ENCODE measurements at regions not wholly inside any gene's neighbourhood (a gene's known extent, or its start where the extent isn't known, plus 50 kb on each side); places are given as distances from the start of the nearest gene placed in this dataset.
"Not testable (repeated sequence)": the region's sequence is repeated elsewhere in the genome, so short reads cannot be mapped to it uniquely, and the experiment has no call there.

- DNase-seq (ENCODE audit: low read depth): no peak
Observed at GRCh38 chr2:176573612-176574483, 304.6 kb downstream of the MTX2 start.

GRCh38 chr2:176574484-176575236 lies 305.4 kb downstream of the MTX2 start:
- no peak for DNase-seq (ENCODE audit: low read depth)

- no peak for DNase-seq (ENCODE audit: low read depth)
Observed at GRCh38 chr2:176575237-176575744, 306.0 kb downstream of the MTX2 start.

- no peak for DNase-seq (ENCODE audit: low read depth)
Observed at GRCh38 chr2:176577054-176577453, 307.8 kb downstream of the MTX2 start.

GRCh38 chr2:176578292-176578691 lies 309.1 kb downstream of the MTX2 start:
- not testable (repeated sequence) for DNase-seq (ENCODE audit: low read depth)

- DNase-seq (ENCODE audit: low read depth): no peak
Observed at GRCh38 chr2:176579608-176580007, 310.4 kb downstream of the MTX2 start.

GRCh38 chr2:176581557-176582165 lies 312.4 kb downstream of the MTX2 start:
- no peak for DNase-seq (ENCODE audit: low read depth)

GRCh38 chr2:176582176-176582575 lies 312.9 kb downstream of the MTX2 start:
- DNase-seq (ENCODE audit: low read depth): no peak

GRCh38 chr2:176582990-176583481 lies 313.8 kb downstream of the MTX2 start:
- no peak for DNase-seq (ENCODE audit: low read depth)

- DNase-seq (ENCODE audit: low read depth): no peak
Observed at GRCh38 chr2:176583607-176584006, 314.4 kb downstream of the MTX2 start.

- DNase-seq (ENCODE audit: low read depth): no peak
Observed at GRCh38 chr2:176584333-176584732, 315.1 kb downstream of the MTX2 start.

- DNase-seq (ENCODE audit: low read depth): no peak
Observed at GRCh38 chr2:176585291-176585690, 316.0 kb downstream of the MTX2 start.

GRCh38 chr2:176585791-176586190 lies 316.5 kb downstream of the MTX2 start:
- no peak for DNase-seq (ENCODE audit: low read depth)

GRCh38 chr2:176589287-176589686 lies 320.0 kb downstream of the MTX2 start:
- no peak for DNase-seq (ENCODE audit: low read depth)

- DNase-seq (ENCODE audit: low read depth): no peak
Observed at GRCh38 chr2:176589825-176590440, 320.7 kb downstream of the MTX2 start.

- DNase-seq (ENCODE audit: low read depth): no peak
Observed at GRCh38 chr2:176592216-176592615, 323.0 kb downstream of the MTX2 start.

GRCh38 chr2:176595986-176596385 lies 326.7 kb downstream of the MTX2 start:
- no peak for DNase-seq (ENCODE audit: low read depth)

GRCh38 chr2:176597916-176598315 lies 328.7 kb downstream of the MTX2 start:
- DNase-seq (ENCODE audit: low read depth): no peak

- DNase-seq (ENCODE audit: low read depth): no peak
Observed at GRCh38 chr2:176598351-176598750, 329.1 kb downstream of the MTX2 start.

- DNase-seq (ENCODE audit: low read depth): no peak
Observed at GRCh38 chr2:176599796-176600485, 330.7 kb downstream of the MTX2 start.

- DNase-seq (ENCODE audit: low read depth): no peak
Observed at GRCh38 chr2:176601066-176601465, 331.8 kb downstream of the MTX2 start.
